Mammary epithelial cell (primary cell): ENCODE measurements at regions not wholly inside any gene's neighbourhood (a gene's known extent, or its start where the extent isn't known, plus 50 kb on each side); places are given as distances from the start of the nearest gene placed in this dataset.

Source experiments
- CTCF ChIP-seq, 2 donors: IDR thresholded peaks in 1 of 2; conservative IDR thresholded peaks in 1 of 2; 2 replicates each; pipeline ENCODE4 v1.5.1; 2011 to 2012; ENCODE audit warnings: inconsistent platforms in 2 of 2, low read length in 2 of 2, mild to moderate bottlenecking in 2 of 2, control low read depth in 1 of 2, low read depth in 1 of 2; ENCODE audit not compliant: insufficient read depth in 1 of 2; ENCODE audit errors: extremely low read depth in 1 of 2
- EZH2 ChIP-seq: IDR thresholded peaks from 2 replicates; pipeline ENCODE4 v1.6.1; 2012; ENCODE audit warnings: low read length, inconsistent platforms, borderline replicate concordance

DNA sequence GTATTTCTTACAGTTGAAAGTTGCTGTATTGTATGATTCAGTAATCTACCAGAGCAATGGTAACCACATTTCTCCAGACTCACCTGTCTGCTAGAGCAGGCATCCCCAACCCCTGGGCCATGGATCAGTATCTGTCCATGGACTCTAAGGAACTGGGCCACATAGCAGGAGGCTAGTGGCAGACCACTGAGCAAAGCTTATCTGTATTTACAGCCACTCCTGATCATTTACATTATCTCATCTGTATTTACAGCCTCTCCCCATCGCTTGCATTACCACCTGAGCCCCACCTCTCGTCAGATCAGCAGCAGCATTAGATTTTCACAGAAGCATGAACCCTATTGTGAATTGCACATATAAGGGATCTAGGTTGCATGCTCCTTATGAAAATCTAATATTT, 60.3 kb upstream of the MANEA start:
- TF ChIP-seq CTCF (conservative IDR thresholded peaks at IDR 0.05 in 1 of 2, IDR thresholded peaks at IDR 0.05 in 1 of 2; ENCODE audit: extremely low read depth in 1 of 2, insufficient read depth in 1 of 2, low read depth in 1 of 2, low read length in 2 of 2) (no peak), EZH2 (no peak)
